Parathyroid adenoma (tissue), 2 donors: ENCODE measurements at regions not wholly inside any gene's neighbourhood (a gene's known extent, or its start where the extent isn't known, plus 50 kb on each side); places are given as distances from the start of the nearest gene placed in this dataset.

Experiments
- H2AFZ ChIP-seq: fragments of 300-600 bp; sonication (generic); one replicate; pipeline ENCODE4 v1.7.0; 2017; ENCODE audit warnings: antibody characterized with exemption, mild to moderate bottlenecking
- H3K27ac ChIP-seq: fragments of 300-600 bp; sonication (generic); one replicate; pipeline ENCODE4 v1.7.0; 2017
- H3K27me3 ChIP-seq: fragments of 300-600 bp; sonication (generic); one replicate; pipeline ENCODE4 v1.7.0; 2017; ENCODE audit warnings: low read length; ENCODE audit not compliant: control insufficient read depth, insufficient read depth
- H3K36me3 ChIP-seq: fragments of 300-600 bp; sonication (generic); one replicate; pipeline ENCODE4 v1.7.0; 2017; ENCODE audit warnings: low read length; ENCODE audit not compliant: control insufficient read depth, insufficient read depth
- H3K4me1 ChIP-seq: fragments of 300-600 bp; sonication (generic); one replicate; pipeline ENCODE4 v1.7.0; 2017; ENCODE audit warnings: control low read depth
- H3K4me2 ChIP-seq: fragments of 300-600 bp; sonication (generic); one replicate; pipeline ENCODE4 v1.7.0; 2017; ENCODE audit warnings: low read length
- H3K4me3 ChIP-seq: fragments of 300-600 bp; sonication (generic); one replicate; pipeline ENCODE4 v1.7.0; 2017; ENCODE audit warnings: low read depth, low read length
- H3K79me2 ChIP-seq: fragments of 300-600 bp; sonication (generic); one replicate; pipeline ENCODE4 v1.7.0; 2017; ENCODE audit warnings: control low read depth
- H3K9ac ChIP-seq: fragments of 300-600 bp; sonication (generic); one replicate; pipeline ENCODE4 v1.7.0; 2017; ENCODE audit warnings: mild to moderate bottlenecking
- H3K9me3 ChIP-seq: fragments of 300-600 bp; sonication (generic); one replicate; pipeline ENCODE4 v1.7.0; 2017; ENCODE audit warnings: low read length; ENCODE audit not compliant: control insufficient read depth
- TF ChIP-seq, protein P1 (sequence below): fragments of 300-600 bp; sonication (generic); IDR thresholded peaks from one replicate; pipeline ENCODE4 v1.7.0; 2017; ENCODE audit warnings: antibody characterized with exemption, mild to moderate bottlenecking
- donor health status: primary hyperparathyroidism.

DNA sequence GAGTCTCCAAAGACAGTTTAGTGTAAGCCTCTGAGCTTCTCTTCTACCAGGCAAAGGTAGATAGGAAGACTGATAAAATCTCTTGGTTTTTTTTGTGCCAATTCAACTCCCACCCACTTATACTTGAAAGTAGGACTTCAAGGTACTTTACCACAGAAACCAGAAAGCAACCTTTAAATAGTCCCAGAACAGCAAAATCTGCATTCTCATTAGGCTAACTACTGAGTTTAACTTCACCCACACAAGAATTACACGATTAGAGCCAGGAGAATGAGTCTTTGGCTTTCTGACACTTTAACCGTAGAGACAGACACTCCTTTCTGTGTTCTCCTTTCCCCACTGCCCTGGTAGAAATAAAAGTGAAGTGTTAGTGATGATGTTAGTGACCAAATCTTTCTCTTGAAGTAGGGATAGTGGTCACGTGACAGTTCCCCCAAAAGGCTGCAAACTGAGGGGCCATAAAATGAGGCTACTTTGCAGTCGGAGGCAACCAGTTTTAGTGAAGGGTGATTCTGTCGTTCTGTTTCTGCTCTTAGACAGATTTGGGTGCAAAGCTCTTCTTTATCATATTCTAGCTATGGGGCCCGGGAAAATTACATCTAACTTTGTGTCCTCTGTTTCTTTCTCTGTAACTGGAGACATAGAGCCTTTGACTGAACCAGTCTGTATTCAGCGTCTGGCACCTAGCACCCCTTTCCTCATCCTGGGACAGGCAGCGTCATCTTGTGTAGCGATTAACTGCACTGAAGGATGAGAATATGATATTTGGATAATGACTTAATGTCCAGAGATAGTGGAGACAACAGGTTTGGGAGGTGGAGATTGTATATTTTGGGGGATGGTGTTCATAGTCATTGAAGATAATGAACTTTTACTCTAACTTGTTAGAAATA lies 206.4 kb upstream of the CITED2 start:
- peaks cover 36% of the 10 kb centered on the region for H3K4me1 ChIP-seq
- H3K4me3 ChIP-seq = no peak overlapping the region
- no peaks in the 10 kb centered on the region for H3K9me3 ChIP-seq
- H3K27ac ChIP-seq = no peak overlapping the region
- no peaks in the 10 kb centered on the region for H3K27me3 ChIP-seq
- peak overlapping the region; percentile 55 for H2AFZ ChIP-seq
- no peak overlapping the region for H3K9ac ChIP-seq
- no peaks in the 10 kb centered on the region for H3K36me3 ChIP-seq
- no peaks in the 10 kb centered on the region for H3K79me2 ChIP-seq
- TF ChIP-seq, protein P1, sequence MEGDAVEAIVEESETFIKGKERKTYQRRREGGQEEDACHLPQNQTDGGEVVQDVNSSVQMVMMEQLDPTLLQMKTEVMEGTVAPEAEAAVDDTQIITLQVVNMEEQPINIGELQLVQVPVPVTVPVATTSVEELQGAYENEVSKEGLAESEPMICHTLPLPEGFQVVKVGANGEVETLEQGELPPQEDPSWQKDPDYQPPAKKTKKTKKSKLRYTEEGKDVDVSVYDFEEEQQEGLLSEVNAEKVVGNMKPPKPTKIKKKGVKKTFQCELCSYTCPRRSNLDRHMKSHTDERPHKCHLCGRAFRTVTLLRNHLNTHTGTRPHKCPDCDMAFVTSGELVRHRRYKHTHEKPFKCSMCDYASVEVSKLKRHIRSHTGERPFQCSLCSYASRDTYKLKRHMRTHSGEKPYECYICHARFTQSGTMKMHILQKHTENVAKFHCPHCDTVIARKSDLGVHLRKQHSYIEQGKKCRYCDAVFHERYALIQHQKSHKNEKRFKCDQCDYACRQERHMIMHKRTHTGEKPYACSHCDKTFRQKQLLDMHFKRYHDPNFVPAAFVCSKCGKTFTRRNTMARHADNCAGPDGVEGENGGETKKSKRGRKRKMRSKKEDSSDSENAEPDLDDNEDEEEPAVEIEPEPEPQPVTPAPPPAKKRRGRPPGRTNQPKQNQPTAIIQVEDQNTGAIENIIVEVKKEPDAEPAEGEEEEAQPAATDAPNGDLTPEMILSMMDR = no peak
- no peak overlapping the region for H3K4me2 ChIP-seq

DNA sequence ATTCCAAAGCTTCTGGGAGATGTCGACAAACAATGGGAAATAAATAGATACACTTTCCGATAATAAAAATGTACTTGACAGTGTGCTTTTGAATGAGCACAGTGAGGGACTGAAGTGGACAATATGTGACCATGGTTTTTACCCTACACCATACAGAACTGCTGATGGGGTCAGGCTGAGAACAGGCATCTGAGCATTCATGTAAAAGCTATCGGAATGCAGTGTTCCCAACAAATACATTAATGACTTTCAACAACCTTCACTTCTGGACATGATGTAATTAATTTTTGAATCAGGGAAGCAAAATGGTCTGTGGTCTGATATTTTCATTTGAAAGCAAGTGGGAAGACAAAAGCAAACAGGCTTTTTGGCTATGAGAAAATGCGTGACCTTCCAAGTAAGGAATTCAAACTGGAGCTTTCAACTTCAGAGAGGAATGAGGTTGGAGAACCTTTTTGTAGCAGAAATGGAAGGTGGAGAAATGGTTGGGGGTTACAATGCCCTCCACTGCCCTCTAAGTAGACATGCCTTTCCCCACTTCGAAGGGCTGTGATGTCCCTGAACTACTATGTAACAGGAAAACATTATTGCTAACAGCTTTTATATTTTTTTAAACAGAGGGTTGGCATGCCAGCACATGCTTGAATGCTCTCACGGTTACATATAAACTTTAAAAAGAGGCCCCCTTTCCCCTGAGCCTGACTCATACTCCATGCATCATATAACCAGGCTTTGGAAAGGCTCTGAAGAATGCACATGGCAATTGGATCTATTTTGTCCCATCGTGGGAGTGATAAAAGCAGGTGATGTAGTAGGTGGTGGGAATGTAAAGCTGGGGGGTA lies 203.5 kb upstream of the CITED2 start:
- H3K27ac ChIP-seq = no peak overlapping the region

DNA sequence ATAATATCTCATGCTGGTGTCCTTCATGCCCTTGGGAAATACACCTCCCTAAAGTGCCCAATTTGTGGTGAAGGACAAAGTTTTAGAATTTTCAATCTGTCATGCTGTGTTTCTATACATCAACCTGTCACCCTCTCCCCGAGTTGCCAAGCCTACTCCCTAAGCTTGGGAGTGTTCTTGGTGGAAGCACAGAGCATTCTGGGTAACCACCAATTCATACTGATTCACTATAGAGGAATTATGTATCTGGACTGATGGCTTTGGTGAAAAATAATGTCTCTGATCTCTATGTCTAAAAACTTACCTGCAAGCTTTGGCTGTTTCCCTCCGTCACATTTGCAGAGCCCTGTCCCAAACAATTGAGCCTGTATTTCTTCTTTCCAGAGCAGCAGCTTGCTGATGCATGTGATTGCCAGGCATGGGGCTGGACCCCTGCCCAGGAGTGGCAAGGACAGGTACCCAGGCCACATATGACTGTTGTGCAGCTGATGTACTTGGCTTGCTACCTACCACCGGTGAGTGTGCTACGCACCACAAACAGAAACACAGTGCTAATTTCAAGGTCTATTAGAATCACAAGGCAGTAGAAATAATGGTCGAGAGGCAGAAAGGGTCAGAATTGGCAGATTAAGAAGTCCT lies 202.8 kb upstream of the CITED2 start:
- Histone ChIP-seq H3K27ac (no peak overlapping the region), H2AFZ (peak overlapping the region; percentile 58), H3K79me2 (no peaks in the 10 kb centered on the region), H3K4me2 (no peak overlapping the region), H3K27me3 (no peaks in the 10 kb centered on the region), H3K9ac (no peak overlapping the region), H3K9me3 (no peaks in the 10 kb centered on the region), H3K4me3 (no peak overlapping the region), H3K36me3 (no peaks in the 10 kb centered on the region), H3K4me1 (peaks cover 28% of the 10 kb centered on the region)
- TF ChIP-seq, protein P1 = no peak

More for the DNA sequence above, 203.5 kb upstream of the CITED2 start:
- TF ChIP-seq, protein P1 = no peak
- Histone ChIP-seq H3K9me3 (no peaks in the 10 kb centered on the region), H3K79me2 (no peaks in the 10 kb centered on the region), H3K36me3 (no peaks in the 10 kb centered on the region), H3K27me3 (no peaks in the 10 kb centered on the region), H3K9ac (no peak overlapping the region), H3K4me2 (no peak overlapping the region), H2AFZ (peak overlapping the region; percentile 25), H3K4me1 (peaks cover 30% of the 10 kb centered on the region), H3K4me3 (no peak overlapping the region)

DNA sequence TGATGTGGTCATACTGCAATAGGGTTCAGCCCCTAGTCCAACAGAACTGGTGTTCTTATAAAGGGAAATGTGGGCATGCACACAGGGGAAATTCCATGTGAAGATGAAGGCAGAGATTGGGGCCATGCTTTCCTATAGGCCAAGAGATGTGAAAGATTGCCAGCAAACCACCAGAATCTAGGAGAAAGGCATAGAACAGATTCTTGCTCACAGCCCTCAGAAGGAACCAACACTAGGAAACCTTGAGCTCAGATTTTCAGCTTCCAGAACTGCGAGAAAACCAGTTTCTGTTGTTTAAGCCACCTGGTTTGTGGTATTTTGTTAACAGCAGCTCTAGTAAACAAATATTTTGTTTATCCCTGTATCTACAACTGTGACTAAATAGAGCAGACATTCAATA lies 197.6 kb upstream of the CITED2 start:
- Histone ChIP-seq H3K4me3 (no peak overlapping the region), H2AFZ (peak overlapping the region; percentile 36), H3K9ac (no peak overlapping the region), H3K27me3 (no peaks in the 10 kb centered on the region), H3K4me1 (peaks cover 28% of the 10 kb centered on the region), H3K4me2 (no peak overlapping the region), H3K36me3 (no peaks in the 10 kb centered on the region), H3K27ac (peak overlapping the region; percentile 17), H3K79me2 (no peaks in the 10 kb centered on the region), H3K9me3 (no peaks in the 10 kb centered on the region)
- TF ChIP-seq, protein P1 = no peak
